HG03460 (cell line): ENCODE measurements at regions not wholly inside any gene's neighbourhood (a gene's known extent, or its start where the extent isn't known, plus 50 kb on each side); places are given as distances from the start of the nearest gene placed in this dataset.
"Not testable (repeated sequence)": the region's sequence is repeated elsewhere in the genome, so short reads cannot be mapped to it uniquely, and the experiment has no call there.

Experiments
- ATAC-seq: cut with Tn5 transposase; IDR thresholded peaks from one replicate; pipeline ENCODE4 v1.9.1; 2021; ENCODE audit not compliant: unreplicated experiment

GRCh38 chr14:62491146-62491545 is 554.1 kb downstream of the KCNH5 start:
- no peak for ATAC-seq

GRCh38 chr14:62497708-62498107 is 547.5 kb downstream of the KCNH5 start:
- ATAC-seq: no peak

GRCh38 chr14:62501021-62501750 is 544.1 kb downstream of the KCNH5 start:
- ATAC-seq: no peak

- no peak for ATAC-seq
Measured at GRCh38 chr14:62505045-62505444, 540.2 kb downstream of the KCNH5 start.

- ATAC-seq: not testable (repeated sequence)
Measured at GRCh38 chr14:62521309-62521708, 523.9 kb downstream of the KCNH5 start.

- ATAC-seq: no peak
Measured at GRCh38 chr14:62528296-62528695, 517.0 kb downstream of the KCNH5 start.

GRCh38 chr14:62532181-62532580 is 513.1 kb downstream of the KCNH5 start:
- no peak for ATAC-seq

- no peak for ATAC-seq
Measured at GRCh38 chr14:62546862-62547474, 498.3 kb downstream of the KCNH5 start.

GRCh38 chr14:62557416-62557815 is 487.8 kb downstream of the KCNH5 start:
- ATAC-seq: no peak

GRCh38 chr14:62558451-62558850 is 486.8 kb downstream of the KCNH5 start:
- ATAC-seq: no peak

- ATAC-seq: no peak
Measured at GRCh38 chr14:62585247-62585646, 460.0 kb downstream of the KCNH5 start.

GRCh38 chr14:62592877-62593276 is 452.4 kb downstream of the KCNH5 start:
- no peak for ATAC-seq

GRCh38 chr14:62597143-62597542 is 448.1 kb downstream of the KCNH5 start:
- no peak for ATAC-seq

- no peak for ATAC-seq
Measured at GRCh38 chr14:62599616-62600385, 445.5 kb downstream of the KCNH5 start.

GRCh38 chr14:62602712-62603111 is 442.5 kb downstream of the KCNH5 start:
- no peak for ATAC-seq

GRCh38 chr14:62604524-62604923 is 440.7 kb downstream of the KCNH5 start:
- no peak for ATAC-seq

GRCh38 chr14:62614122-62614521 is 431.1 kb downstream of the KCNH5 start:
- ATAC-seq: no peak

GRCh38 chr14:62616668-62617067 is 428.6 kb downstream of the KCNH5 start:
- no peak for ATAC-seq

GRCh38 chr14:62626416-62626815 is 418.8 kb downstream of the KCNH5 start:
- no peak for ATAC-seq

- ATAC-seq: no peak
Measured at GRCh38 chr14:62629176-62629725, 416.0 kb downstream of the KCNH5 start.

- ATAC-seq: no peak
Measured at GRCh38 chr14:62631176-62631575, 414.1 kb downstream of the KCNH5 start.

GRCh38 chr14:62632771-62633170 is 412.5 kb downstream of the KCNH5 start:
- no peak for ATAC-seq
